ENCODE measurements at regions not wholly inside any gene's neighbourhood (a gene's known extent, or its start where the extent isn't known, plus 50 kb on each side); places are given as distances from the start of the nearest gene placed in this dataset.

DNA sequence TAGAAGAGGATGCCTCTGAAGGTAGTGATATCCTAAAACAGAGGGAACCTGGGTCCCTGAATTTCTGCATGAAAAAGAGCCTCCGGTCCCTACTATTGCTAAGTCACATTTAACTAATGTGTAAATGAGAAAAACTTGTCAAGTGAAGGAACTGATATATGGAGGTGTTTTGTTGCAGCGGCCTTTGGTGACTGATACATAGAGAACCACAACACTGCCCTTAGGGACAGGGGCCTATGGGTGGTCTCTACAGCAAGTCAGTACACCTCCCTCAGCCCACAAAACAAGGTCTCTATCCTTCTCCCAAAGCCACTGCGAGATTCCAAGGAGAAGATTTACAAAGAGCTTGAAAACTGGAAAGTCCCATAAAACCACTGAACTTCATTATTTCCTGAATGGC is 275.3 kb downstream of the SOX9 start:
- TF ChIP-seq POLR2A (IDR thresholded peaks at IDR 0.05; ENCODE audit: low read length) (no peak), GATA1 (IDR thresholded peaks at IDR 0.05; ENCODE audit: low read depth, low read length) (no peak)
